Nephron progenitor cell (in vitro differentiated cells): ENCODE measurements at regions not wholly inside any gene's neighbourhood (a gene's known extent, or its start where the extent isn't known, plus 50 kb on each side); places are given as distances from the start of the nearest gene placed in this dataset.
"Not testable (repeated sequence)": the region's sequence is repeated elsewhere in the genome, so short reads cannot be mapped to it uniquely, and the experiment has no call there.

Experiments
- DNase-seq: peaks from one replicate; pipeline ENCODE4 v3.0.0; 2021
- H3K27ac Mint-ChIP-seq: 2 replicates; pipeline ENCODE4 v1.8.0; 2021; ENCODE audit warnings: mild to moderate bottlenecking, moderate library complexity, mixed read lengths
- H3K27me3 Mint-ChIP-seq: 2 replicates; pipeline ENCODE4 v1.8.0; 2021; ENCODE audit warnings: mild to moderate bottlenecking, low read depth, mixed read lengths; ENCODE audit not compliant: poor library complexity
- H3K36me3 Mint-ChIP-seq: 2 replicates; pipeline ENCODE4 v1.8.0; 2021; ENCODE audit warnings: low read depth, mixed read lengths
- H3K4me1 Mint-ChIP-seq: 2 replicates; pipeline ENCODE4 v1.8.0; 2021; ENCODE audit warnings: mixed read lengths
- H3K4me3 Mint-ChIP-seq: 2 replicates; pipeline ENCODE4 v1.8.0; 2021; ENCODE audit warnings: mild to moderate bottlenecking, moderate library complexity, mixed read lengths
- H3K9me3 Mint-ChIP-seq: 2 replicates; pipeline ENCODE4 v1.8.0; 2021; ENCODE audit warnings: mild to moderate bottlenecking, moderate library complexity, mixed read lengths
- TF ChIP-seq, protein P1 (sequence below): fragments of 200-600 bp; sonication (generic); IDR thresholded peaks from 2 replicates; pipeline ENCODE4 v1.5.0; 2021; ENCODE audit warnings: antibody characterized with exemption

DNA sequence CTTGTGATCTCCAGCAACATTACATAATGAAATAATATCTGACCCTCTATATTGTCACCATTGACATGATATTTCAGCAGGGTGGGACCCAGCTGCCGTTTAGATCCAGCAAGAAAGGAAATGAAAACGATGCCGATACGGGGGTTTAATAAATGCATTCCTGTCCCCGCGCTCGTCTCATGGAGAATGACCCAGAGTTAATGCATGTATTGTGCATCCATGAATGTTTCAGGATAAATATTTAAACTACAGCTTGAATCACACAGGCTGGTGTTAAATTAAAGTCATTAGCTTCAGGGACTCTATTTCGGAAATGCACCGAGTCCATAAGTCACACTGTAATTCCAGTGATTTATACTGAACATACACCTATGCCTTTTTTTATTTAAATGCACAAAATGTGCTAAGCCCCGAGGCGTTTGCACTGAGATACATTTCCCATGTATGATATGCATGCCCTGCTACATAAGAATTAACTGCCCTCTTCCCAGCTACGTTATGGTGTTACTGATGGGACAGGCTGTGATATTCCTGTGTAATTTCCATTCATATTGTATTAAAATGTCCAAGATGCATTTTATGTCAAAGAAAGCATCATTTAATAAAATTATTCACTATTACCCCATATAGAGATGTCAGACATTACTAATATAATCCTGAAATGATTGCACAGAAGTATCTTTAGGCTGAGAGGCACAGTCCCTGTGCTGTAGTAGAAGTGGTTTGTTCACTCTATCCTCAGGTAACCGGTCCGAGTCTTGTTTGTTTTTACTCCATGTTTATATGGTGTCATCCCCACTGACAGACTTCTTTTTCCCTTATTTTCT is 109.3 kb upstream of the ZNF516 start:
- peaks cover 33% of the 10 kb centered on the region for H3K4me1 Mint-ChIP-seq
- peaks cover 11% of the 10 kb centered on the region for H3K9me3 Mint-ChIP-seq
- H3K27ac Mint-ChIP-seq: no peak overlapping the region
- DNase-seq: no peak
- no peaks in the 10 kb centered on the region for H3K27me3 Mint-ChIP-seq
- H3K4me3 Mint-ChIP-seq: no peak overlapping the region
- no peaks in the 10 kb centered on the region for H3K36me3 Mint-ChIP-seq
- TF ChIP-seq, protein P1, sequence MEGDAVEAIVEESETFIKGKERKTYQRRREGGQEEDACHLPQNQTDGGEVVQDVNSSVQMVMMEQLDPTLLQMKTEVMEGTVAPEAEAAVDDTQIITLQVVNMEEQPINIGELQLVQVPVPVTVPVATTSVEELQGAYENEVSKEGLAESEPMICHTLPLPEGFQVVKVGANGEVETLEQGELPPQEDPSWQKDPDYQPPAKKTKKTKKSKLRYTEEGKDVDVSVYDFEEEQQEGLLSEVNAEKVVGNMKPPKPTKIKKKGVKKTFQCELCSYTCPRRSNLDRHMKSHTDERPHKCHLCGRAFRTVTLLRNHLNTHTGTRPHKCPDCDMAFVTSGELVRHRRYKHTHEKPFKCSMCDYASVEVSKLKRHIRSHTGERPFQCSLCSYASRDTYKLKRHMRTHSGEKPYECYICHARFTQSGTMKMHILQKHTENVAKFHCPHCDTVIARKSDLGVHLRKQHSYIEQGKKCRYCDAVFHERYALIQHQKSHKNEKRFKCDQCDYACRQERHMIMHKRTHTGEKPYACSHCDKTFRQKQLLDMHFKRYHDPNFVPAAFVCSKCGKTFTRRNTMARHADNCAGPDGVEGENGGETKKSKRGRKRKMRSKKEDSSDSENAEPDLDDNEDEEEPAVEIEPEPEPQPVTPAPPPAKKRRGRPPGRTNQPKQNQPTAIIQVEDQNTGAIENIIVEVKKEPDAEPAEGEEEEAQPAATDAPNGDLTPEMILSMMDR: no peak

DNA sequence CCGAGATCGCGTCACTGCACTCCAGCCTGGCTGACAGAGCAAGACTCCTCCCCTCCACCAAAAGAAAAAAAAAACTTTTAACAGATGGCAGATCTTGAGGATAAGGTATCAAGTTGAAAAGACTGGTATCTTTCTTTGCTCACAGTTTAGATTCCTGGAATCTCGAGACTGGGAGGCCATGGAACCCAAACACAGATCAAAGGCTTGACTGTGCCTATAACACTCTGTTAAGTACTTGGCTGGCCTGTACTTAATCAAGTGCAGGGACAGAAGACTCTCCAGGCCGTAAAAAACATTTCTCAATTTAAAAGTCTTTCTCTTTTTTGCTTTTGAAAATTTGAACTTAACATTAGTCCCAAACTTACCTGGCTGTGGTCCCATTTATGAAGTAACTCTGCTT is 107.1 kb upstream of the ZNF516 start:
- Mint-ChIP-seq H3K27ac (no peak overlapping the region), H3K36me3 (peaks cover 5% of the 10 kb centered on the region), H3K4me3 (no peak overlapping the region), H3K4me1 (peaks cover 38% of the 10 kb centered on the region), H3K27me3 (no peaks in the 10 kb centered on the region), H3K9me3 (peaks cover 23% of the 10 kb centered on the region)
- TF ChIP-seq, protein P1: no peak
- no peak for DNase-seq

DNA sequence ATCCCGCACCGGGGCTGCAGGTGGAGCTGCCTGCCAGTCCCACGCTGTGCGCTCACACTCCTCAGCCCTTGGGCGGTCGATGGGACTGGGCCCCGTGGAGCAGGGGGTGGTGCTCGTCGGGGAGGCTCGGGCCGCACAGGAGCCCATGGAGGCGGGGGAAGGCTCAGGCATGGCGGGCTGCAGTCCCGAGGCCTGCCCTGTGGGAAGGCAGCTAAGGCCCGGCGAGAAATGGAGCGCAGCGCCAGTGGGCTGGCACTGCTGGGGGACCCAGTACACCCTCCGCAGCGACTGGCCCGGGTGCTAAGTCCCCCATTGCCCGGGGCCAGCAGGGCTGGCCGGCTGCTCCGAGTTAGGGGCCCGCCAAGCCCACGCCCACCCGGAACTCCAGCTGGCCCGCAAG is 105.0 kb upstream of the ZNF516 start:
- H3K36me3 Mint-ChIP-seq, H3K4me3 Mint-ChIP-seq, H3K27me3 Mint-ChIP-seq, DNase-seq, H3K27ac Mint-ChIP-seq: not testable (repeated sequence)
- peaks cover 32% of the 10 kb centered on the region for H3K4me1 Mint-ChIP-seq
- H3K9me3 Mint-ChIP-seq: peaks cover 27% of the 10 kb centered on the region

DNA sequence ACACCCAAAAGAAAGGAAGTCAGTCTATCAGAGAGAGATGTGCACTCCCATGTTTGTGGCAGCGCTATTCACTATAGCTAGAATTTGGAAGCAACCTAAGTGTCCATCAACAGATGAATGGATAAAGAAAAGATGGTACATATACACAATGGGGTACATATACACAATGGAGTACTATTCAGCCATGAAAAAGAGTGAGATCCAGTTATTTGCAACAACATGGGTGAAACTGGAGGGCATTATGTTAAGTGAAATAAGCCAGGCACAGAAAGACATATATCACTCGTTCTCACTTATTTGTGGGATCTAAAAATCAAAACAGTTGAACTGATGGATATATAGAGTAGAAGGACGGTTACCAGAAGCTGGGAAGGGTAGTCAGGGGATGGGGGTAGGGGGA is 99.9 kb upstream of the ZNF516 start:
- Mint-ChIP-seq H3K4me3 (no peak overlapping the region), H3K36me3 (peaks cover 5% of the 10 kb centered on the region), H3K27me3 (peaks cover 17% of the 10 kb centered on the region), H3K27ac (no peak overlapping the region), H3K4me1 (peaks cover 36% of the 10 kb centered on the region), H3K9me3 (peaks cover 26% of the 10 kb centered on the region)
- no peak for DNase-seq
- TF ChIP-seq, protein P1: no peak

DNA sequence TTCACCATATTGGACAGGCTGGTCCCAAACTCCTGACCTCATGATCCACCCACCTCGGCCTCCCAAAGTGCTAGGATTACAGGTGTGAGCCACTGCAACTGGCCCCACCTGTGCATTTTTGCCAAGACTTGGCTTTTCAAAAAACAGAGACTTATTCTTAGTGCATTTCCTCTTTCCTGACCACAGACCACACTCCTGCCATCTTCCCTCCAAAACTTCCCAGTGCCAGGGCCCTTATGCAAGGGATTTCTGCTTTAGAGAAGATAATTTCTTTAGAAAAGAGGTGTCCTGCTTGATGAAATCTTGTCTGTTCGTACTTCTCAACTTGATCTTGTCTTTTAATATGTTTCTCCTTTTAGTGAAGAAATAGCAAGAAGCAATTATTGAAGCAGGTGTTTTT is 98.8 kb upstream of the ZNF516 start:
- no peak for DNase-seq
- Mint-ChIP-seq H3K4me3 (no peak overlapping the region), H3K27me3 (peaks cover 17% of the 10 kb centered on the region), H3K4me1 (peaks cover 40% of the 10 kb centered on the region), H3K36me3 (peaks cover 1% of the 10 kb centered on the region), H3K27ac (peak overlapping the region; percentile 45), H3K9me3 (peaks cover 15% of the 10 kb centered on the region)
- TF ChIP-seq, protein P1: no peak

DNA sequence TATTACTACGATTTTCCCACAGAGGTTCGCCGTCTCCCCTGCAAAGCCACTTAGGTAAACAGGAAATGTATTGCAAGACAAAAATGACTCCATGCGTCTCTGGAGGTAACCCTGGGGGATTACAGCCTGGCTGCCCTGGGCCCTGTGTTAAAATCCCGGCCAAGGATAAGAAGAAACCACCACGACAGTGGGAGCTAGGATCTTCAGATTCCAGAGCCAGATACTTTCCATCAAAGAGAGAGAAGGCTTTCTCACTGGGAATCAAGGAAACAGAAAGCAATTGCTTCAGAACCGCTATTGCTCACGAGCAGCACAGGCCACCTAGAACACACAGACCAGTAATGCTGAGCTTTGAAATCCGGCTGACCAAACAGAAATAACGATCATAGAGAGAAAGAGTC is 97.9 kb upstream of the ZNF516 start:
- TF ChIP-seq, protein P1: no peak
- Mint-ChIP-seq H3K36me3 (no peaks in the 10 kb centered on the region), H3K27ac (peak overlapping the region; percentile 10), H3K9me3 (peaks cover 10% of the 10 kb centered on the region), H3K4me3 (no peak overlapping the region), H3K27me3 (peaks cover 17% of the 10 kb centered on the region), H3K4me1 (peaks cover 47% of the 10 kb centered on the region)
- no peak for DNase-seq
